Neural progenitor cell (in vitro differentiated cells): ENCODE measurements at regions not wholly inside any gene's neighbourhood (a gene's known extent, or its start where the extent isn't known, plus 50 kb on each side); places are given as distances from the start of the nearest gene placed in this dataset.

Experiments used
- CTCF ChIP-seq: fragments of 200-600 bp; sonication (generic); IDR thresholded peaks from 2 replicates; pipeline ENCODE4 v1.5.1; 2017; ENCODE audit warnings: antibody characterized with exemption, mild to moderate bottlenecking
- EZH2phosphoT487 ChIP-seq: fragments of 200-600 bp; sonication (generic); IDR thresholded peaks from 2 replicates; pipeline ENCODE4 v1.6.1; 2017; ENCODE audit warnings: antibody characterized with exemption

DNA sequence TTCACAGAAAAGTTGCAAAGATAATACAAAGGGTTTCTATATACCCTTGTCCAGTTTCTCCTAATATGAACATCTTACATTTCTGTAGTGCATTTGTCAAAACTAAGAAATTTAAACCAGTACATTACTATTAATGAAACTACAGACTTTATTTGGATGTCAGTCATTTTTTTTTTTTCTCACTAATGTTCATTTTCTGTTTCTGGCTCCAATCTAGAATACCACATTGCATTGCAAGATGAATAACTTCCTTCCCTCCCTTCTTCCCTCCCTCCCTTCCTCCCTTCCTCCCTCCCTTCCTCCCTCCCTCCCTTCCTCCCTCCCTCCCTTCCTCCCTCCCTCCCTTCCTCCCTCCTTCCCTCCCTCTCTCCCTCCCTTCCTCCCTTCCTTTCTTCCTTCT lies 509.2 kb upstream of the MCTP2 start:
- TF ChIP-seq CTCF (no peak), EZH2phosphoT487 (no peak)
